ENCODE measurements at regions not wholly inside any gene's neighbourhood (a gene's known extent, or its start where the extent isn't known, plus 50 kb on each side); places are given as distances from the start of the nearest gene placed in this dataset.

GRCh38 chr4:184558996-184559395 lies 84.6 kb upstream of the IRF2 start:
- TF ChIP-seq CTCF (IDR thresholded peaks at IDR 0.05; ENCODE audit: low read depth, low read length) = no peak
- no peak overlapping the region for H3K27ac ChIP-seq (ENCODE audit: low read depth, low read length)
- POLR2A ChIA-PET = no interaction called here
- no peaks in the 10 kb centered on the region; the same call in 1 of the 2 replicates for H3K9me3 ChIP-seq (ENCODE audit: control insufficient read depth, insufficient read depth, low read length)
- no peaks in the 10 kb centered on the region for H3K27me3 ChIP-seq (ENCODE audit: control insufficient read depth, insufficient read depth, low read length)
- CTCF ChIA-PET = no interaction called here
- no peak overlapping the region for H3K4me3 ChIP-seq (ENCODE audit: low read depth, low read length)
- no peak for DNase-seq (ENCODE audit: low read depth, low spot score)

GRCh38 chr4:184553891-184554290 lies 79.5 kb upstream of the IRF2 start:
- no peak for TF ChIP-seq CTCF (IDR thresholded peaks at IDR 0.05; ENCODE audit: low read depth, low read length)
- DNase-seq (ENCODE audit: low read depth, low spot score) = no peak
- H3K4me3 ChIP-seq (ENCODE audit: low read depth, low read length) = no peak overlapping the region
- no peaks in the 10 kb centered on the region for H3K9me3 ChIP-seq (ENCODE audit: control insufficient read depth, insufficient read depth, low read length)
- ChIA-PET CTCF (no interaction called here), POLR2A (no interaction called here)
- no peak overlapping the region for H3K27ac ChIP-seq (ENCODE audit: low read depth, low read length)
- no peaks in the 10 kb centered on the region for H3K27me3 ChIP-seq (ENCODE audit: control insufficient read depth, insufficient read depth, low read length)

- ChIA-PET CTCF (interaction anchor here (0.8 to 1.1 kb wide), 3 partner anchors 286 to 382 kb away, joined by 3 to 5 read pairs (median 5); no protein-coding TSS in a partner anchor), POLR2A (no interaction called here)
- Histone ChIP-seq H3K9me3 (ENCODE audit: control insufficient read depth, insufficient read depth, low read length) (no peaks in the 10 kb centered on the region), H3K4me3 (ENCODE audit: low read depth, low read length) (no peak overlapping the region), H3K27ac (ENCODE audit: low read depth, low read length) (no peak overlapping the region), H3K27me3 (ENCODE audit: control insufficient read depth, insufficient read depth, low read length) (no peaks in the 10 kb centered on the region)
- no peak for DNase-seq (ENCODE audit: low read depth, low spot score)
- TF ChIP-seq CTCF (IDR thresholded peaks at IDR 0.05; ENCODE audit: low read depth, low read length) = no peak
Measured at GRCh38 chr4:184550476-184550875, 76.1 kb upstream of the IRF2 start.

GRCh38 chr4:184548648-184549341 lies 74.4 kb upstream of the IRF2 start:
- CTCF ChIA-PET = no interaction called here
- Histone ChIP-seq H3K9me3 (ENCODE audit: control insufficient read depth, insufficient read depth, low read length) (no peaks in the 10 kb centered on the region), H3K4me3 (ENCODE audit: low read depth, low read length) (no peak overlapping the region), H3K27ac (ENCODE audit: low read depth, low read length) (no peak overlapping the region), H3K27me3 (ENCODE audit: control insufficient read depth, insufficient read depth, low read length) (no peaks in the 10 kb centered on the region)
- DNase-seq (ENCODE audit: low read depth, low spot score) = no peak
- TF ChIP-seq CTCF (IDR thresholded peaks at IDR 0.05; ENCODE audit: low read depth, low read length) = no peak
- POLR2A ChIA-PET = no interaction called here

- TF ChIP-seq CTCF (IDR thresholded peaks at IDR 0.05; ENCODE audit: low read depth, low read length) = no peak
- Histone ChIP-seq H3K9me3 (ENCODE audit: control insufficient read depth, insufficient read depth, low read length) (no peaks in the 10 kb centered on the region), H3K27me3 (ENCODE audit: control insufficient read depth, insufficient read depth, low read length) (no peaks in the 10 kb centered on the region), H3K4me3 (ENCODE audit: low read depth, low read length) (no peak overlapping the region), H3K27ac (ENCODE audit: low read depth, low read length) (no peak overlapping the region)
- ChIA-PET POLR2A (no interaction called here), CTCF (no interaction called here)
- DNase-seq (ENCODE audit: low read depth, low spot score) = no peak
Measured at GRCh38 chr4:184548316-184548647, 73.9 kb upstream of the IRF2 start.

Measured in AG04450 (cell line).